HK-2 (cell line): ENCODE measurements at regions not wholly inside any gene's neighbourhood (a gene's known extent, or its start where the extent isn't known, plus 50 kb on each side); places are given as distances from the start of the nearest gene placed in this dataset.
"Not testable (repeated sequence)": the region's sequence is repeated elsewhere in the genome, so short reads cannot be mapped to it uniquely, and the experiment has no call there.

Experiments
- DNase-seq: peaks from one replicate; pipeline ENCODE4 v3.0.0-alpha.2; 2018; ENCODE audit not compliant: unreplicated experiment

- no peak for DNase-seq
Observed at GRCh38 chr20:57770852-57771720, 61.3 kb upstream of the PMEPA1 start.

GRCh38 chr20:57770401-57770800, 60.6 kb upstream of the PMEPA1 start:
- not testable (repeated sequence) for DNase-seq

GRCh38 chr20:57769756-57770155, 59.9 kb upstream of the PMEPA1 start:
- DNase-seq = no peak

- no peak for DNase-seq
Observed at GRCh38 chr20:57768519-57768918, 58.7 kb upstream of the PMEPA1 start.

GRCh38 chr20:57767441-57767840, 57.6 kb upstream of the PMEPA1 start:
- no peak for DNase-seq

- no peak for DNase-seq
Observed at GRCh38 chr20:57763235-57763595, 53.4 kb upstream of the PMEPA1 start.

GRCh38 chr20:57762531-57763234, 52.9 kb upstream of the PMEPA1 start:
- no peak for DNase-seq

- peak; percentile 14 for DNase-seq
Observed at GRCh38 chr20:57761413-57761734, 51.6 kb upstream of the PMEPA1 start.

GRCh38 chr20:57760698-57761412, 51.0 kb upstream of the PMEPA1 start:
- DNase-seq = no peak

- DNase-seq = no peak
Observed at GRCh38 chr20:57759724-57760123, 49.9 kb upstream of the PMEPA1 start.
